ENCODE measurements at regions not wholly inside any gene's neighbourhood (a gene's known extent, or its start where the extent isn't known, plus 50 kb on each side); places are given as distances from the start of the nearest gene placed in this dataset.
"Not testable (repeated sequence)": the region's sequence is repeated elsewhere in the genome, so short reads cannot be mapped to it uniquely, and the experiment has no call there.

DNA sequence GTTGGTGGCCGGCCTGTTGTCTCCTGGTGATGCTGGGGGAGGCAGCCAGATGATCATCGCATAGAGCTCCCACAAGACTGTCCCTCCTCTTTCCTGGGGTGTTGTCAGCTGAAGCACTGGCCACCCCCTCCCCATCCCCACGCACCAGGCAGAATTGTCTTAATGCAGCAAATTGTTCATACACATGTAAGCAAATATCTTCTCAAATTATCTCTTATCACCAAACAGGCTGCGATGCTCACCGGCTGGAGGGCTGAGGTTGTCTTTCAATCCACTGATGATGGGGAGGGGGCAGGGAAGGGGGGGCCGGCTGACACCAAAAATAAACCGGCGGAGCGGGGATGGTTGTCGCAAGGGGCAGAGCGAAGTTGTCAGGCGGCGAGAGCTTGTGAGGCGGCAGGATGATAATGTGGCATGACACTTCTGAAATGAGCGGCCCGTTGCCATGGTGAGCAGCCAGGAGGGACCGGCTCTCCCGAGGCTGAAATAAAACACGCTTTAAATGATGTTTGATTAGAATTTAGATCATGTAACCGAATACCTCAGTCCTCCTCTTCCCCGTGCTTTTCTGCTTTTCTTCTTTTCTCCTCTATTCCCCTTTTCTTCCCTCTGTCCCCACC is 59.8 kb downstream of the MRM1 start:
- DNase-seq: no peak

DNA sequence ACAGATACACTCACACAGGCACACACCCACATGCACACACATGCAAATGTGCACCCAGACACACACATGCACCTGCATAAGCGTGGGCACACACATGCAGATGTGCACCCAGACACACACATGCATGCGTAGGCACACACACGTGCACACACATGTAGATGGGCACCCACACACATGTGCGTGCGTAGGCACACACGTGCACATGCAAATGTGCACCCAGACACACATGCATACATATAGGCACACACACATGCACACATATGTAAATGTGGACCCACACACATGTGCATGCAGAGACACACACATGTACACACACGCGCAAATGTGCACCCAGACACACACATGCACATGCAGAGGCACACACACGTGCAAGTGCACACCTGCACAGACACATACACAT is 60.3 kb downstream of the MRM1 start:
- no peak for DNase-seq

DNA sequence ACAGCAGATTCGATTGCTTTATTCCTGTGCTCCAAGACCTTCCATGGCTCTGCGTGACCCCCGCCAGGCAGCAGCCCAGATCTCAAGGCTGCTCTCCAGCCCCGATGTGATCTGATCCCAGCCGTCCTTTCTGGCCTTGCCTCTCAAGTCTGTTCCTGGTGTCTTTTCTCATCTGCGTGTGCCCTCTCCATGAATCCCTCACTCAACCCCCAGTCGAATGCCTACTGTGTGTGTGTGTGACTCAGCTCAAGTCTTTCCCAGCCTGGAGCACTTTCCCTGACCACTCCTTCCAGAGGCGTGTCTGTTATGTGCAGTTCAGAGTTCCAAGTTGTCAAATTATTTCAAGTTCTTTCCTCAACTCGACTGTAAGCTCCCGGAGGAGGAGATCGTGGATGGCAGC is 64.0 kb downstream of the MRM1 start:
- no peak for DNase-seq

DNA sequence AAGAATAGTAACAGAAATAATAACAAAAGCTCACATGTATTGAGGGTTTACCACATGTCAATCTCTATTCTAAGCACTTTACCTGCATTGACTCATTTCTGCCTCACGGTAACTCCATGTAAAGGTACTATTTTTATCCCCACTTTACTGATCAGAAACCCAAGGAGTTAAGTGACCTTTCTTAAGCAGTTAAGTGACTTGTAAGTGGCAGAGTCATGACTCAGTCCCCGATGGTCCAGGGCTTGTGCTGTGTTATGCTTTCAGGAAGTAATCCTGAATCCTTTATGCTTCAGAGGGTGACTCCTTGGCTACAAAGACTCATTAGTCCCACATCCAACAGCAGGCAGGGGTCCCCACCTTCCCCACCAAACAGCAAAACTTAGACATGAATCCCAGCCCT is 66.5 kb downstream of the MRM1 start:
- DNase-seq: no peak

DNA sequence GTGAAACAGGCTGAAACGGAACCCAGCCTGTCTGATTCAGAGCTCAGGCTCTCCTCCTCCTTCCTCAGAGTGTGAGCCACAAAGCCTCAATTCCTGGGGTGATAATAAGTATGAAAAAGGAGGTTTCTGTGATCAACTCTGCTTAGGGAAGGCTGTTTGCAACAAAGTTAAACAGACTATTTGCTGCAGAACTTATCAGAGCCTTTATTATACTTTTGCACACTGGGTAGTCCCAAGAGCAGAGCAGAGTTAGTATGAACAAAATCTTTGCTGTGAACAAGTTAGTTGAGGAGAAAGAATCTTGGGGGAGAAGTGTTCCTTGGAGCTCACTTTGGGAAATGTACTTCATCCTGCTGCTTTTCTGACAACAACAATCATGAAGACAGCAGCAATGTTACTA is 67.4 kb downstream of the MRM1 start:
- no peak for DNase-seq

DNA sequence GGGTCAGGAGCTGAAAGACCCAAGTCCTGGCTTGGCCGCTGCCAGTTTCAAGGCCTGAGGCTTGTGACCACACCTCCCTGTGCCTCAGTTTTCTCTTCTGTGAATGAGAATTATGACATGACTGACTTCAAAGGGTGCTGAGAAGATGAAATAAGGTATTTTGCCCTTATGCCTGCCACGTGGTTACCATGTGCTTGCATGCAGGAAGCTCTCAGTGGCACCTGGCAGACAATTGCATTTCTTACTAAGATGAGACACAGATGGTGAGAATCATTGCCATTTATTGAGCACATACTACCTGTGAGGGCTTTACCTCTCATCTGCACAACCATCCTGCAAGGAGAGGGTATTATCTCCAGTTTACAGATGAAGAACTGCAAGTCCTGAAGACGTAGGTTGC is 69.8 kb downstream of the MRM1 start:
- DNase-seq: no peak

DNA sequence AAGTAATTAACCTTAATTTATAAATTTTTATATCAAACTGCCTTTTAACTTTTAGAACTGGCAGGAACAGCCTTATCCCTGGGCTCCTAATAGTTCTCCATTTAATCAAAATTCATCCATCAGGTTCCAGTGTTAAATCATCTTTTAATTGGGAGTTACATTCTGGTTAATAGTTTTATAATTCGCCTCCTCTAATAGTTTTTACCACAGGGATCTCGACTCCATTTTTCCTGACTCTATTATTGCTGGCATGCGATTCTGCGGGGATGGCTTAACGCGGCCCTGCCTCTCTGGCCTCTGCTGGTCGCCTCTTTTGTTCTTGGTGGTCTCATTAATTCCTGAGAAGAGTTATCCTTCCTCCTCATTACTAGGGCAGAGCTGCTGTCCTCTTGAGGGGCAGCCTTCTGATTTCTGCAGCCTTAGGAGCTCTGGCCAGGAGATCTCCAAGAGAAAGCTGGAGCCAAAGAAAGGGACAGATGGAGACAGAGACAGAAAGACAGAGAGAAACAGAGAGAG is 71.1 kb downstream of the MRM1 start:
- DNase-seq: no peak

DNA sequence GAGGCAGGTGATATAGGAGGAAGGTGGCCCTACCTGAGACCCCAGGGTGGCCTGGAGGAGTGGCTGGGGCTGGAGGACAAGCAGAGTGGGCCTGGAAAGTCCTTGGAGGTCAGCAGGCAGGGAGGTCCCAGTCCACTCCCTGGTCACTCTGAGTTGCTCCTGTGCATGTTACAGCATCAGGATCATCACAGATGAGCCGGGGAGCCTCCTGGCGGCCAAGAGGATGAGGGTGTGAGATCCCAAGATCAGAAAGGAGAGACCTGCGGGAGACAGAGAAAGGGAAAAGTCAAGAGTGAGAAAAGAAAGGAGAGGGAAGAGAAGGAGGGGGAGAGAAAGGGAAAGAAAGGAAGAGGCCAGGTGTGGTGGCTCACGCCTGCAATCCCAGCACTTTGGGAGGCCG is 71.7 kb downstream of the MRM1 start:
- no peak for DNase-seq

DNA sequence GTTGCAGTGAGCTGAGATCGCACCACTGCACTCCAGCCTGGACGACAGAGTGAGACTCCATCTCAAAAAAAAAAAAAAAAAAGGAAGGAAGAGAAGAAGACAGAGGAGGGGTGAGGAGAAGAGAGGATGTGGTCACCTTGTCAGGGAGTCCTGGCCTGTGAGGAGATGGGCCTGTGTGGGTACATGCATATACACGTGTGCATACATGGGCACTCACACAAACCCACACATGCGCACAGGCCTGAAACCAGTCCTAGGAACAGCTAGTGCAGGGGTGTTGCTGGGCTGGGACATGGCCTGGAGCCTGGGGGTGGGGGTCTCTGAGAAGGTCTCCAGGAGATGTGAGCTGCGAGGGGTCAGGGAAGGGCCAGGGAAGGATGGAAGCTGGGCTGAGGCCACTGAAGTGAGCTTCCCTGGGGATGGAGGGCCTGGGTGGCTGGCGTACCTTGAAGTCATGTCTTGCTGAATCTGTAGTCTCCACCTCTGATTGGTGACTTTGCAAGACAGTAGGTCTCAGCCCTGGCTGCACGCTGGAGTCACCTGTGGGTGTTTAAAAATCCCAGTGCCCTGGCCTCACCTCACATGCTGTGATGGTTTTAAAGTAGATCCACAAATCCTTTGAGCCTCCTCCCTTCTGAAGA is 72.4 kb downstream of the MRM1 start:
- no peak for DNase-seq

DNA sequence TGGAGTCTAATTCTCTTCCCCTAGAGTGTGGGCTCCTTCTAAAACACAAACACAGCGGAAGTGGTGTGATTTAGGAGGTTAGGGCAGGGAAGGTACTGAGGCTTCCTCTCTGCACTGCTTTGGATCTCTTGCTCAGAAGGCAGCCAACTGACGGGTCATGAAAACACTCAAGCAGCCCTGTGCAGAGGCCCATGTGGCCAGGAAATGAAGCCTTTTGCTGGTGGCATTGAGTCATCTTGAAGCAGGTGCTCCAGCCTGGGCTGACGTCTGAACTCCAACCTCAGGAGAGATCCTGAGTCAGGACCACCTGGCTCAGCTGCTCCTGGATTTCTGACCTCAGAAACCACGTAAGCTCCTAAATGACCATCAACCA is 72.9 kb downstream of the MRM1 start:
- DNase-seq: no peak

DNA sequence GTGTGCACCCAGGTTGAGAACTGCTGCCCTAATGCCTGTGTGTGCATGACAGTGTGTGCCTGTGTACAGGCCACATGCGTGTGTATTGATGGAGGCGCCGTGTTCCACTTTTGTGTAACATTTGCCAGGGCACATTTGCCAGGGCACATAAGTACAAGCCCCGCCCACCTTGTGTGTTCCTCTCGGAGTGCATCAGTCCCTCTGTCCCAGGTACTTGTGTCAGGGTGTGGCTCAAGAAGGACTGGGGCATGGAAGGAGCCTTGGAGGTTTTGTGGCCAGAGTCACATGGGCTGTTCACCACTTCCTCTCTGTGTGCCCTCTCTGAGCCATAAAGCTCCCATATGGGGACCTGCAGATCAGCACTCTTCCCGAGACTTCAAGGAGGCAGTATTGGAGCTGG is 73.9 kb downstream of the MRM1 start:
- DNase-seq: no peak

DNA sequence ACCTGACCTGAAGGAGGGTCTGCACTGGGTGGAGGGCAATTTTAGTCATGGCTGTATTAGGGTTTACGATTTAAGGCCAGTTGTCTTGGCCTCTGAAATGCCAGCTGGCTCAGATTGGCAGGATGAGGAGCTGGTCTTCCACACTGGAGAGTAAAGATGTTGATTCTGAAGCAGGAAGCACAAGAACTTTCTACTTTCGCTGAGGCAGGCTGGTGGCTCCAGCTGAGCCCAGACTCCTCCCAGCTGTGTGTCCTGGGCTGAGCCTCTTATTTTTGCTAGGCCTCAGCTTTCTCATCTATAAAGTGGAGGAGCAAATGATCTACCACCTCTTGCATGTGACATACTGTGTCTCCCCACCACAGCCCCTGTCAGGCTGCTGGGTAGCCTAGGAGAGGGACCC is 74.4 kb downstream of the MRM1 start:
- no peak for DNase-seq

DNA sequence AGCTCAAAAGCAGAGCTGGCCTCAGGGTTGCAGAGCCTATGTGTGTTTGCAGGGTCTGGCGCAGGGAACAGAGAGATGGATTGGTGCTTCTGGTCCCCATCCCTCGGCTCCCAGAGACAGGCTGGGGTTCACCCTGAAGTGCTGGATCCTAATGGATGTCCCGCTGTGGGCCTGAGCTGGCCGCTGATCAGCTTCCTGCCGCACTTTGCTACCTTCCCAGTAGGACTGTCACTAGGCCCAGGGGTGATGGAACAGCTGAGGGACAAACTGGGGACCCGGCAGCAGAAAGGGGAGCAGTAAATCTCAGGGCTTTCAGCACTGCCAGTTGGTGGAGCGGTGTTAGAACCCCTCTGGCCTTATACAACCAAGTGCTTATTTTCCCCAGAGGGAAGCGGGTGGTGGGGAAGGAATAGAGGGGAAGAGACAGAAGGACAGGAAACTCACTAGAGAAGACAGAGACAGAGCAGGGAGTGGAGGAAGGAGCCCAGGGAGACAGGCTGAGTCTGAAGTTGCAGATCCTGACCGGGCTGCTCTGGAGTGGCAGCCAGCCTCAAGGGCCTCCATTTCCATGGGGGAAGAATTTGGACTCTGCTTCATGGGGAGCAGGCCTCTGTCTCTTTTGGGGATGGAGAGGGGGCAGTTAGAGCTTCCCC is 78.6 kb downstream of the MRM1 start:
- no peak for DNase-seq

DNA sequence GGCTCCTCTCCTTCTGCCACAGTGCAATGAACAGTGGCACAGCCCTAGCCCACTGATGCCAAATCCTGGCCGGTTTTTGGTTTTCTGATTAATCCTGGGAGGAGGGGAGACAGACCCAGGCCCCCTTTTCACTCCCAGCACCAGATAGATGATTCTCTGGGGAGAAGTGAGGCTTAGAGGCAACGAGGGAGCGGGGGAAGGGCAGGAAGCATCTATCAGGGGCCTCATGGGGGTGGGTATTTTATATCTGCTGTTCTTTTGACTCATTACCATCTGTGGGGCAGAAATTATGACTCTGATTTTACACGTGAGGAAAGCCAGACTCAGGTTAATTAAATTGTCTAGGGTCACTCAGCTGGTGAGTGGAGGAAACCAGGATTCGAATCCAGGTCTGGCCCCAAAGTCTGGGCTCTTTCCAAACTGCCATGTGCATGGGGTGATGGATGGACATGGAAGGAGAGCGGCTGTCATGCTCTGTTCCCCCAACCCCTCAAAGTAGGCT is 79.4 kb downstream of the MRM1 start:
- no peak for DNase-seq

DNA sequence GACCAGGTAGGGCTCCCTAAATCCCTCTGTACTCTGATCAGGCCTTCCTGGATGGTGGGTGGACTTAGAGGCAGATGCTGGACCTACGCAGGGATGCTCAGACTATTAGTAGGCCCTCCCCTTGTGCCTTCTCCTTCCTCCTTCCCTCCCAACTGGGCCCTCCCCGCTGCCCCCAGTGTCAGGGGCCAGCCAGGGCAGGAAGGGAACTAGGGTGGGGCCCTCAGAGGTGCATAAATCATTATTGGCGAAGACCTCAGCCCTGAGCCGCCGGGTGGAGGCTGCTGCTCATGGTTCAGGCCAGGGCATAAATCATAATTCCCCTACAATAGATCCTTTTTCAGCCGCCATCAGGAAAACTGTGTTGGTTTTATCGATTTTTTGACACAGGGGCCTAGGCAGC is 81.4 kb downstream of the MRM1 start:
- no peak for DNase-seq

DNA sequence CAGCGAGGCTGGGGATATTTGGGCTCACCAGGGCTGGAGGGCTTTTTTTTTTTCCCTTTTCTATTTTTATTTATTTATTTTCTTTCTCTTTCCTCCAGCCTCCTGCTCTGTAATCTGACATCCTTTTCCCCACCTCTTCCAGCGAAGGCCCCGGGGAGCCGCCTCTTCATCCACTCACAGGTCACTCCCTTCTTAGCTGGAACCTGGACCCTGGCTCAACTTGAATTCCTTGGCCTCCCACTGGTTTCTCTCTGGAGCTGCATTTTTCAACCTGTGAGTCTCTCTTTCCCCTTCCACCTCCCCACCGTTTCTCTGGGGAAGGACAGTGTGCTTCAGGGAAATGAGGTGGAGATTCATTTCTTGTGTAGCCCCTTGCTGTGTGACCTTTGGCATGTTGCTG is 82.0 kb downstream of the MRM1 start:
- DNase-seq: no peak

DNA sequence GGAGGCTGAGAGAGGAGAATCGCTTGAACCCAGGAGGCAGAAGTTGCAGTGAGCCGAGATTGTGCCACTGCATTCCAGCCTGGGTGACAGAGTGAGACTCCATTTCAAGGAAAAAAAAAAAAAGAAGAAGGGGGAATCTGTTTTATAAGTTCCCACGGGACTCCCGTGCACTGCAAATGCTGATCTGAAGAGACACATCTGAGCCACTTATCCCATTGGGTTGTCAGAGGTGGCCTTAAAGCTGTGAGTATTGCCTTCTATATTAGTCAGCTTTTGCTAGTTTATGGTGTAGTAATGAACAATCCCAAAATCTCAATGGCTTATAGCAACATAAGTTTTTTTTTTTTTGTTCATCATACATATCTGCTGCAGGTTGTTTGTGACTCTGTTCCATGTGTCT is 82.8 kb downstream of the MRM1 start:
- DNase-seq: no peak

DNA sequence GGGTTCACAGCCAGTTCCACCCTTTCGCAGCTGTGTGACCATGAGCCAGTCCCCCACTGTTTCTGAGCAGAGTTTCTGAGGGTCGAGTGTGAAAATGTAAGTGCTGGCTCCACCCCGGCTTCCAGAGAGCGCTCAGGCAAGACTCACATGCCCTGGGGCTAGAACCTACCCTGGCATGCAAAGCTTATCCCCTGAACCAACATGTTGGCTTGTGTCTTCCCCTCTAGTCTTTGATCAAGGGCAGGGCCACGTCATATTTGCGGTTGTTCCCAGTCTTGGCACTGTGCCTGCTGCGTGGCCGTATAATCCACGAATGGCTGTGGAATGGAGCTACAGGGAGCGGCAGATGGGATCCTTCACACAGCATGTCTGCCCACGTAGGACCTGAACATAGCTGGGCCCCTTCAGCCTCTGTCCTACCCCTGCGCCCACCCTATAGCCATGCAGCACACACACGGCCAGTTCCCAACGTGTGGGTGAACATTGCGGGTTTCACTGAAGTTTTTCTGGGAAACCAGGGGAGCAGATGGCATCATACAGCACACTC is 84.8 kb downstream of the MRM1 start:
- no peak for DNase-seq

DNA sequence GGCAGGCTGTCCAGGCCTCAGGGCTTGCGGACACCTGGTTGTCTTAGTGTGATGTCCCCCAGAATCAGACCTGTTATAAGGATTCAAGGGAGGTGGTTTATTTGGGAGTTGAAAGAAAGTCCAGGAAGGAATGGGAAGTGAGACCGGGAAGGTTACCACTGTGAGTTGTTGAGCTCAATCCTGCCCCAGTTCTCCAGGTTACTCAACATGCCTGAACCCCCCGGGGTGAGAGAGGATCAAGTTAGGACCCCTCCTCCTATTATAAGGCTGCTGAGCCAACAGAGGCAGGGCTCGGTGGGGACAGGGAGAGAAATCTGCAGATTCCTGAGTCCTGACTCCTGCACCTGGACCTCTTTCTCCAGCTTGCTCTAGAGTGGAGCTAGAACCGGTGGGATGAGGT is 86.4 kb downstream of the MRM1 start:
- DNase-seq: no peak

DNA sequence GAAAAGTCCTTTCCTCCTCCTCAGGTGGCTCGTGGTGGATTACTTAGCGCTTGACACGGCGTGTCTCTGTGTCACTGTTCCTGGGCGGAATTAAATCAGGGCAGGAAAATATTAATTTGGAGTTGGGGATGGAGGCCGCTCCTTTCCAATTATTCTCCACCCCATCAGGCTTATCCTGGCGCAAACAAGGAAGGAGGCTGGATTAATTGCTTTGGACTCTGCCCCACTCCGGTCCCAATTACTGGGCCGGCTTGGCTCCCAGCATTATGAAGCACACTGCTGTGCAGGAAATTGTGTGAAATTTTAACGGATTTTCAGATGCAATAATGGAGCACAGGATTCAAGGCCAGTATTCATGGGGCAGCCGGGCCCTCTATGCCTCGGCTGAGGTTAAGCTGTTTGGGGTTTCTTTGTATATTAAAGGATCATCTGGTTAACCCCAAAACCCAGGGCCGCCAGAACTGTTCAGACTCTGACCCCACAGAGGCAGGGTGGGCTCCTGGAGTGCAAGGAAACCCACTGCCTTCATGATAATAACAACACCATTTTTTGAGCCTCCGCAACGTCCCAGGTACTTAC is 87.8 kb downstream of the MRM1 start:
- no peak for DNase-seq

DNA sequence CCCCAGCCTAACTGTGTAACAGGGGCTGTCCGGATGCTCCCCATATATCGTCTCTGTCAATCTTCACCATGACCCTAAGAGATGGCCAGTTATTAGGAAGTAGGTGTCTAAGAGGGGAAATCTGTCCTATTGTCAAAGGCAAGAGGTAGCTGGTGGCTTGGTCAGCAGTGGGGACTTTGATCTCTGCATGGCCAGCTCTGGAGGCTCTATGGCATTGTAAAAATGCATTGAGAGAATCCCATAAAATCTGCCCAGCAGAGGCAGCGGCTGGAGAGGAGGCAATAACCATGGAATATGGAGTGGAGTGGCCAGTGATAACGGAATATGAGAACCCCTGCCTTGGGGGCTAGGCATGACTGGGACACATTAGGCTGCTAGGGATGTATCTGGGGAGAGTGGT is 88.8 kb downstream of the MRM1 start:
- DNase-seq: no peak

DNA sequence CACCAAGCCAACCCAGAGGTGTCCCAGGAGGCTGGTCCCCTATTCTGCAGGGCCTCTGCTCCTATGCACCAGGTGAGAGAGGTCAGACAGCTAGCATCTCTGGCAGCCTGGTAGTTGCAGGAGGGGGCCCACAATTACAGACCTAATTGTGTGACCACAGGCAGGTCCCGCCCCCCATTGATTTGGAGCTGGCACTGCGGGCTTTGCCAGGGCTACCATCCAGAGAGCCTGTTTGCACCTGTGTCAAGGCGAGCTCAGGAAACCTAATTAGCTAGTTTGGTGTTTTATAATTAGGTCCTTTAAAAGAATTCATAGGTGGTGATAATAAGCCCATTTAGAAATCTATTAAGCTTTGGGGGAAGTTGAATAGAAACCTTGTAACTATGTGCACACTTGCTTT is 90.2 kb downstream of the MRM1 start:
- no peak for DNase-seq

DNA sequence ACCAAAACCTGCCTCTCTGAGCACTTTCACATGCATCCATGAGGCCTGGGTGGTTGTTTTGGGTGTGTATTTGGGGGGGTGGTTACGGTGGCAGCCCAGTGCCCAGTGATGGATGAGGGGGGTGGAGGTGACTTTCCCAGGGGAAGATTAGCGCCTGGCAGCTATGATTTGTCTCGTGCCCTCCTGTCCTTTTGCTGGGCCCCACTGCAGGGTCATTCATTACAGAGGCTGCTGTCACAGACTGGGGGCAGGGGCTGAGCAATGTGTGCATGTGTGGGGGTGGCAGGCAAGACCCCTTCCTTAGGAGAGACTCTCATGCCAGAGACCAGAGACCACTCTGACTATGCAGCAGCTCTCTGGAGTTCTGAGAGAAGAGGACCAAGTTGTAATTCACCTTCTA is 93.7 kb downstream of the MRM1 start:
- no peak for DNase-seq

DNA sequence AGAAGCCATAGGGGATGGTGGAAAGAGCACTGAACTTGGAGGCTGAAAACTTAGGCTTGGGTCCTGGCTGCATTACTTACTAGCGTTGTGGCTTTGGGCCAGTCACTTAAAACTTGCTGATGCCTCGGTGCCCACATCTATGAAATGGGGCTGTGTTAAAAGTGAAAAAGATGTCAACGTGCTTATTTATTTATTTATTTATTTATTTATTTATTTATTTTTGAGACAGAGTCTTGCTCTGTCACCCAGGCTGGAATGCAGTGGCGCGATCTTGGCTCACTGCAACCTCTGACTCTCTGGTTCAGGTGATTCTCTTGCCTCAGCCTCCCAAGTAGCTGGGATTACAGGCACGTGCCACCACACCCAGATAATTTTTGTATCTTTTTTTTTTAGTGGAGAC is 94.3 kb downstream of the MRM1 start:
- not testable (repeated sequence) for DNase-seq

All from T1000 (cell line).